ENCODE measurements at regions not wholly inside any gene's neighbourhood (a gene's known extent, or its start where the extent isn't known, plus 50 kb on each side); places are given as distances from the start of the nearest gene placed in this dataset.
"Not testable (repeated sequence)": the region's sequence is repeated elsewhere in the genome, so short reads cannot be mapped to it uniquely, and the experiment has no call there.

DNA sequence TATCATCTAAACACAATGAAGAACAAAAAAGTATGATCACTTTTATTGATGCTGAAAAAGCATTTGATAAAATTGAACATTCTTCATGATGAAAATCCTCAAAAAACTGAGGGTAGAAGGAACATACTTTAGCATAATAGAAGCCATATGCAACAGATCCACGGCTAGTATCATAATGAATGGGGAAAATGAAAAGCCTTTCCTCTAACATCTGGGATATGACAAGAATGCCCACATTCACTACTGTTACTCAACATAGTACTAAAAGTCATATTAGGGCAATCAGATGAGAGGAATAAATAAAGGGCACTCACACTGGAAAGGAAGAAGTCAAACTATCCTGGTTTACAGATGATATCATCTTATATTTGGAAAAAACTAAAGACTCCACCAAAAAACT lies 256.6 kb downstream of the RFPL4B start:
- no peak overlapping the region for H3K4me3 ChIP-seq (ENCODE audit: low read depth, low read length)
- TF ChIP-seq, protein P1, sequence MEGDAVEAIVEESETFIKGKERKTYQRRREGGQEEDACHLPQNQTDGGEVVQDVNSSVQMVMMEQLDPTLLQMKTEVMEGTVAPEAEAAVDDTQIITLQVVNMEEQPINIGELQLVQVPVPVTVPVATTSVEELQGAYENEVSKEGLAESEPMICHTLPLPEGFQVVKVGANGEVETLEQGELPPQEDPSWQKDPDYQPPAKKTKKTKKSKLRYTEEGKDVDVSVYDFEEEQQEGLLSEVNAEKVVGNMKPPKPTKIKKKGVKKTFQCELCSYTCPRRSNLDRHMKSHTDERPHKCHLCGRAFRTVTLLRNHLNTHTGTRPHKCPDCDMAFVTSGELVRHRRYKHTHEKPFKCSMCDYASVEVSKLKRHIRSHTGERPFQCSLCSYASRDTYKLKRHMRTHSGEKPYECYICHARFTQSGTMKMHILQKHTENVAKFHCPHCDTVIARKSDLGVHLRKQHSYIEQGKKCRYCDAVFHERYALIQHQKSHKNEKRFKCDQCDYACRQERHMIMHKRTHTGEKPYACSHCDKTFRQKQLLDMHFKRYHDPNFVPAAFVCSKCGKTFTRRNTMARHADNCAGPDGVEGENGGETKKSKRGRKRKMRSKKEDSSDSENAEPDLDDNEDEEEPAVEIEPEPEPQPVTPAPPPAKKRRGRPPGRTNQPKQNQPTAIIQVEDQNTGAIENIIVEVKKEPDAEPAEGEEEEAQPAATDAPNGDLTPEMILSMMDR (IDR thresholded peaks at IDR 0.05; ENCODE audit: insufficient read depth, low read depth, low read length, missing control alignments): no peak
- DNase-seq (ENCODE audit: low read depth): no peak

DNA sequence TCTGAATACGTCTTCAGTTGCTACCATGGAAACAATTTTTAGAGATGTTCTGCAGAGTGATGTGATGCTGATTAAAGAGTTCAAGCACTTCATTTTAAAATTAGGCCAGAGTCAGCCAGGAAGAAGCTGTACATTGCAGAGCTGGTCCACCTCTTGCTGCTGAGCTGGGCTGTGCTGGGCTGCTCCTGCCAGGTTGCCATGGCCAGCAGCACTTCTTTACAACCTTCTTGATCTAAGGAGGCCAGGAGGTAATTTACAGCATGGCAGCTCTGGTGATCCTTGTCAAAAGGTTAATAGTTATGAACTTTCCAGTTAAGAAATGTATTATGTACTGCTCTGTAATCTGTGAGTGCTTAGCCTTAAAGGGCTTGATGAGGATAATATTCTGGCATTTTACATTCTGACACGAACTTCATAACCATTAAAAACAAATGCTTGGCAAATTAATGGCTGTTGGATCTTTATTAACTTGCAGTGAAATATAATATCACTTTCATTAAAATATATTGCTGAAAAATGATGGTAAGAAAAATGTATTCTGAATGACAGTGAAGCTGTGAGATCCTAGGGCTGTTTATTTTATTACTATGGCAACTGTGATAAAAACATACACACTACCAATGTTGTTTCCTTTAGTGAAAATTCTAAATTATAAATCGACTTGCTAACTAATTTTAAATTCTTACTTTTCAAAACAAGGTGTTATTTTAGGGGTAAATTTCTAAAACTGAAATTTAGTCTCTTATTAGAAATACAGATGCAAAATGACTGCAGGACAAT lies 259.7 kb downstream of the RFPL4B start:
- no peak for DNase-seq (ENCODE audit: low read depth)
- TF ChIP-seq, protein P1 (IDR thresholded peaks at IDR 0.05; ENCODE audit: insufficient read depth, low read depth, low read length, missing control alignments): no peak
- no peak overlapping the region for H3K4me3 ChIP-seq (ENCODE audit: low read depth, low read length)

DNA sequence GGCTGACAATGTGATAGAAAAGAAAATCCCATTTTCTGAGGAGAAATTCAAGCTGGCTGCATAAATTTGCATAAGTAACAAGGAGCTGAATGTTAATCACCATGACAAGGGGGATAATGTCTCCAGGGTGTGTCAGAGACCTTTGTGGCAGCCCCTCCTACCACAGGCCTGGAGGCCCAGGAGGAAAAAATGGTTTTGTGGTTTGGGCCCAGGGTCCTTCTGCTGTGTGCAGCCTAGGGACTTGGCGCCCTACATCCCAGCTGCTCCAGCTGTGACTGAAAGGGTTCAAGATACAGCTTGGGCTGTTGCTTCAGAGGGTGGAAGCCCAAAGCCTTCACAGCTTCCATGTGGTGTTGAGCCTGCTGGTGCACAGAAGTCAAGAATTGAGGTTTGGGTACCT lies 261.8 kb downstream of the RFPL4B start:
- H3K4me3 ChIP-seq (ENCODE audit: low read depth, low read length); DNase-seq (ENCODE audit: low read depth): not testable (repeated sequence)

DNA sequence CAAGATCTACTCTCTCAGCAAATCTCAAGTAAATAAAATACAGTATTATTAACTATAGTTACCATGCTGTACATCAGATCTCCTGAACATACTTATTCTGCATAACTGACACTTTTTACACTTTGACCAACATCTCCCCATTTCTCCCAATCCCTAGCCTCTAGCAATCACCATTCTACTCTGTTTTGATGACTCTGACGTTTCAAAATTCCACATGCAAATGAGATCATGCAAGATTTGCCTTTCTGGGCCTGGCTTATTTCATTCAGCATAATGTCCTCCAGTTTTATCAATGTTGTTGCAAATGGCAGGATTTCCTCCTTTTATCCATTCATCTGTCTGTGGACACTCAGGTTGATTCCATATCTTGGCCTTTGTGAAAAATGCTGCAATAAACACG lies 266.3 kb downstream of the RFPL4B start:
- DNase-seq (ENCODE audit: low read depth): no peak
- TF ChIP-seq, protein P1 (IDR thresholded peaks at IDR 0.05; ENCODE audit: insufficient read depth, low read depth, low read length, missing control alignments): no peak
- no peak overlapping the region for H3K4me3 ChIP-seq (ENCODE audit: low read depth, low read length)

DNA sequence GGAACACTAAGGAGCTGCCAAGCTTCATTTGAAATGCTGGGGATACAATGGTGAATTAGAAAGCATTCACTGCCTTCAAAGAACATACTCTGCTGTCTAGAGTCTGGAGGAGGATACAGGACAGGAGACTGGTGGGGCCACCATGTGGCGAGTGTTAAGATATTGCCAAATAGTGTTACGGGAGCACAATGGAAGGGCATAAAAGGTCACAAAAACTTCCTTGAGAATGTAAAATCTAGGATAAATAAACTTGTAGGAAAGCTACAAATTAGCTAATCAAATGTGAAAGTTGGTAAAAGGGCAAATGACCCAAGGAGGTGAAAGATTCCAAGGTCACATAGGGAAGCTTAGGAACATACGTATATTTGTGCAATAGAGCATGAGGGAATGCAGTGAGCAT lies 271.7 kb downstream of the RFPL4B start:
- H3K4me3 ChIP-seq (ENCODE audit: low read depth, low read length): no peak overlapping the region
- TF ChIP-seq, protein P1 (IDR thresholded peaks at IDR 0.05; ENCODE audit: insufficient read depth, low read depth, low read length, missing control alignments): no peak
- DNase-seq (ENCODE audit: low read depth): no peak

DNA sequence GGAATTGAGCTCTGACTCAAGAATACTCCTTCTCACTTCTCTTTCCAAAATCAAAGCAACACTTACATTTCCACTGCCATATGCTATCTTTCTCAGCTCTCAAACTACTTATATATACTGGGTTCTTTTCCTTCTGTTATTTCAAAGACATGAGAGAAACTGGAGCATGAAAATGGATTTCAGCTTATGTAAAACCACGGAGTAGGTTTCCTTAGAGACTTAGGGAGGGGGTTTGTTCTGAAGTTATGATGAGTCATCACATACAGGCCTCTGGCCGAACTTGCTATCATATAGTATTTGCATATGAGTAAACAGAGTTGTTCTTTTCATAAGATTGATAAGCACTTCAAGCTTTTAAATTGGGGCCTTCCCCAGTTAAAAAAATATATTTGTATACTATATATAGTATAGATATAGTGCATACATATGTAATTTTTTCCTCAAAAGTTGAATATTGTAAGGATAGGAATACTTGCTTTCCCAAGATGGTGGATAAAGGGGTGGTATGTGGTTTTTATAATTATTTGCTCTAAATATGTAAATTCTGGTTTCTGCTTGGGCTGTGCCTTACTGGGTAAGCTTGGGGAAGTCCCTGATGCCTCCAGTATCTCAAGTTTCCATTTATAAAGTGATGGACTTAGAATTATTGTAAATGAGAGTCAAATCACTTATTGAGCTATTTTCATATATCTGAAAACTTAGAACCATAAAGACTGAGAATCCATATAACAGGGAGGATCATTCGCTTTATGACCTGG lies 273.9 kb downstream of the RFPL4B start:
- peak; percentile 7 for DNase-seq (ENCODE audit: low read depth)
- H3K4me3 ChIP-seq (ENCODE audit: low read depth, low read length): no peak overlapping the region
- TF ChIP-seq, protein P1 (IDR thresholded peaks at IDR 0.05; ENCODE audit: insufficient read depth, low read depth, low read length, missing control alignments): no peak

DNA sequence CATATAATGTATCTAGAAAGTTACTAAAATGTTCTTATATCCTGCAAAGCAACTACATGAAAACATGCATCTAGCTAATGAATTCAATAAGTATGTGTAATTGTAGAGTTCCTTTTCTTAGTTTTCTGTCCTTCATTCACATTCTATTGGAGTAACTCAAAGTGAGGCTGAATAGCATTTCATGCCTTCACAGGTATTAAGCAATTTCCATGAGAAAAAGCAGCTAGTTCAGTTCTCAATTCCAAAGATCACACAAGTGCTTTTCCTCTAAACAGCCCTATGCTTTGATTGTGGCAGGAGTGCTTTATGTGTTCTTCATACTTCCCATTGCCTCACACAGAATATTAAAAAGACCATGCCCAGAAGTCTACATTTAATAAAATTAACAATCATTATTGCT lies 274.9 kb downstream of the RFPL4B start:
- H3K4me3 ChIP-seq (ENCODE audit: low read depth, low read length): no peak overlapping the region
- TF ChIP-seq, protein P1 (IDR thresholded peaks at IDR 0.05; ENCODE audit: insufficient read depth, low read depth, low read length, missing control alignments): no peak
- no peak for DNase-seq (ENCODE audit: low read depth)

Measured in GM12865 (cell line).